ENCODE measurements at regions not wholly inside any gene's neighbourhood (a gene's known extent, or its start where the extent isn't known, plus 50 kb on each side); places are given as distances from the start of the nearest gene placed in this dataset.

DNA sequence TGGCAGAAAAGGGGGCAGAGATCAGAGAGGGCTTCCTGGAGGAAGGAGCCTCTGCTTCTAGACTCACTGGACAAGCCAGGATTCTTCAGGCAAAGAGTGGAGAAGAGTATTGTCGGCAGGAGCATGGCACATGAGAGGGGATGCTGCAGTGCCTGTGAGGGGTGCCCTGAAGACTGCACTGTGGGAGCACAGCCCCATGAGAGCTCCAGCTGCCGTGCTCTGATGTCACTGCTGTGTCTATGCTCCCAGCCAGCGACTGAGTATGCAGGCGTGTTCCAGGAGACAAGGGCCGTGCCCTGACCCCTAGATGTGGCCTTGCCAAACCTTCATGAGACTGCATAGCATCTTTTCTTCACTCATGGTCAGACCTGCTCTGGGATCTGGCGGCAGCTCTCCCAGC is 339.1 kb downstream of the RPS24 start:
- TF ChIP-seq, protein P1, sequence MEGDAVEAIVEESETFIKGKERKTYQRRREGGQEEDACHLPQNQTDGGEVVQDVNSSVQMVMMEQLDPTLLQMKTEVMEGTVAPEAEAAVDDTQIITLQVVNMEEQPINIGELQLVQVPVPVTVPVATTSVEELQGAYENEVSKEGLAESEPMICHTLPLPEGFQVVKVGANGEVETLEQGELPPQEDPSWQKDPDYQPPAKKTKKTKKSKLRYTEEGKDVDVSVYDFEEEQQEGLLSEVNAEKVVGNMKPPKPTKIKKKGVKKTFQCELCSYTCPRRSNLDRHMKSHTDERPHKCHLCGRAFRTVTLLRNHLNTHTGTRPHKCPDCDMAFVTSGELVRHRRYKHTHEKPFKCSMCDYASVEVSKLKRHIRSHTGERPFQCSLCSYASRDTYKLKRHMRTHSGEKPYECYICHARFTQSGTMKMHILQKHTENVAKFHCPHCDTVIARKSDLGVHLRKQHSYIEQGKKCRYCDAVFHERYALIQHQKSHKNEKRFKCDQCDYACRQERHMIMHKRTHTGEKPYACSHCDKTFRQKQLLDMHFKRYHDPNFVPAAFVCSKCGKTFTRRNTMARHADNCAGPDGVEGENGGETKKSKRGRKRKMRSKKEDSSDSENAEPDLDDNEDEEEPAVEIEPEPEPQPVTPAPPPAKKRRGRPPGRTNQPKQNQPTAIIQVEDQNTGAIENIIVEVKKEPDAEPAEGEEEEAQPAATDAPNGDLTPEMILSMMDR (conservative IDR thresholded peaks at IDR 0.05 in 1 of 2, IDR thresholded peaks at IDR 0.05 in 1 of 2; ENCODE audit: low read depth in 1 of 2, low read length in 2 of 2): no peak
- no peak for TF ChIP-seq EZH2 (IDR thresholded peaks at IDR 0.05; ENCODE audit: low read length, missing control alignments)
